GM19099 (cell line): ENCODE measurements at regions not wholly inside any gene's neighbourhood (a gene's known extent, or its start where the extent isn't known, plus 50 kb on each side); places are given as distances from the start of the nearest gene placed in this dataset.

ENCODE experiments used
- POLR2A ChIP-seq: IDR thresholded peaks from 3 replicates; pipeline ENCODE4 v1.6.1; 2011; ENCODE audit warnings: low read depth; ENCODE audit not compliant: insufficient read length; ENCODE audit errors: extremely low read depth

DNA sequence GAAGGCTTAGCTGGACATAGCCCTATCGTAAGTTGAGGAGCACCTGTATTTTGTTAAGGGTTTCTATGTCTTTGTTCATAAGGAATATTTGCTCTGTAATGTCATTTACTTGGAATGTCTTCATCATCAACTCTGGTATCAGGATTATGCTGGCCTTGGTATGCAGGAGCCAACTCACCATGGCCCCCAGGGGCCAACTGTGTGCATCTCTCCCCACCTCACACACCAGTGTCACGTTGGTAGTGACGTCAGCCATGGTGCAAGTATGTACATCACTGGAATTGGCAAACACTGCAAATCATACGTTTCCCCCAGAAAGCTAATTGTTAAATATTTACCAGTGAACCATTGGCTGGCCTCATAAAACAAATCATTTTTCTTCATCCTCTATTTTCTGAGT, 70.8 kb downstream of the YTHDF1 start:
- TF ChIP-seq POLR2A: no peak

DNA sequence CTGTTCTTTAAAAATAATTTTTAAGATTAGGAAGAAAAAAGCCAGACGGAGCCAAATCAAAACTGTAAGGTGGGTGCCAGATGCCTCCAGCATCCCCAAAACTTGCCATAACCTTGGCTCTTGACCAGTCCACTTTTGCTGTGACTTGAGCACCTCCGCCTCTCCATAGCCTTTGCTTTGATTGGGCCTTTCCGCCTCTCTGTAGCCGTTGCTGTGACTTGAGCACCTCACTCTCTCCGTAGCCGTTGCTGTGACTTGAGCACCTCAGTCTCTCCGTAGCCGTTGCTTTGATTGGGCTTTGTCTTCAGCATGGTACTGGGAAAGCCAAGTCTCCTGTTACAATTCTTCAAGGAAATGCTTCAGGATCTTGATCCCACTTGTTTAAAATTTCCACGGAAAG, 73.0 kb downstream of the YTHDF1 start:
- TF ChIP-seq POLR2A: no peak

DNA sequence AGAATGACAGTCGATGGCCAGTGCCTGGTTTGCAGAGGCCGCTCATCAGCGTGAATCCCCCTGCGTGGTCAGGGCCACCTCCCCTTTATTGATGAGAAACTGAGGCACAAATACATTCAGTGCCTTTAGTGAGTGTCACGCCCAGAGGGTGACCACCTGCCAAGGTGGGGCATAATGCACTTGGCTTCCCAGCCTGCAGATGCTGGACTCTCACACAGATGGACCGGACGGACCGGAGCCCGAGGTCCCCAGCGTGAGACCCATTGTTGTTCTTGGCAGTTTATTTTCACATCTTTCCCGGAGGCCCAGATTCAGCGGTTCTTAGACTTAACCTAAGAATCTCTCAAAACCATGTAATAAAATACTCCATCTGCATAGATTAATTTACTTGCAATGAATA, 74.4 kb downstream of the YTHDF1 start:
- TF ChIP-seq POLR2A: no peak

DNA sequence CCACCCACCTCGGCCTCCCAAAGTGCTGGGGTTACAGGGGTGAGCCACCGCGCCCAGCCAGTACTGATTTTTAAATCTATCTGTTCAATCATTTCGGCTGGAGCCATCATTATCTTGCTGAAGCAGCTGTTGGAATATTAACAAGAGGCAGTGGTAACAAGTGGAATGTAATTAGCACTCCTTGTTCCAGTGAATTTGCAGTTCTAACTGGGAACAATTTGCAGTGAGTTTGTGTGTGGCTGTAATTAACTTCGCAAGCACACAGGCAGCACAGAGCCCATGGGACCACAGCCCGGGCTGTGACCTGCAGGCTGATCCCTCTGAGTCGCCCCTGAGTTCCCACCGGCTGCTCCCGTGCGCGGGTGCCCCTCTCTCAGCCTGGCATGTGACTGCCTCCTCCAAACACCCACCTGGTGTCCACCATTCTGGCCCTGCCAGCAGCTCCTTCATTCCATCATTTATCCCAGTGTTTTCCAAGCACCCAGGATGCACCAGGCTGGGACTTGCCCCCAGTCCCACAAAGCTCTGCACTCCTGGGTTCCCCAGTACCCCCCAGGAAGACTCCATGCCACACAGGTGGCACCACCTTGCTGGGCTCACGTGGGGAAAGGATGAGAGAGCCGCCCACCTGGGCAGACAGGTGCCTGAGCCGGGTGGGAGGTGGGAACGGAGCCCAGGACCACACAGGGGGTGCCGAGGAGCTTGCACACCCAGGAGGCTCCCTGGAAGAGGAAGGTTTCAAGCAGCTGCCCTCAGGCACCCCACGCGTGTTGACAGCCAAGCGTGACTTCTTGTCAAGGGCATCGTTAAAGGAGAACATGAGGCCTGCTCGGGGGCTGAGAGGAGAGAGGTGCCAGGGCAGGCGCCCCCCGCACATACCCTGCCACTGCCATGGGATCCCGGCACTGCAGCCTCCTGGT, 75.2 kb downstream of the YTHDF1 start:
- TF ChIP-seq POLR2A: no peak

DNA sequence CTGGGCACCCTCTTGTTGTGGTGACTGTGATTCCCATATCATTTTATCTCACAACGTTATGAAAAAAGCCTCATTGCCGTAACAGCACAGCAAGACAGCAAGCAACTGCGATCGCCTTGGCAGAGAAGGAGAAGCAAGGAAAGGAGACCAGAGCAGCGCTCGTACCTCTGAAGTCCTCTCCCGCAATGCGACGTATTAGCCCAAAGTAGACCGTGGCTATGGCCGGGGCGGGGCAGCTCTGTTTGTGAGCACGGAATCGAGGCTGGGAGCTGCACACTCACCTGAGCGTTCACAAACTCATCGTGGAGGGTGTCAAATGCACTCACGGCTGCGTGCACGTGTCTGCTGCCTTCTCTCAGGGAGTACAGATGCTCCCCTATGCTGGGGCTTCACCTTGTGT, 76.1 kb downstream of the YTHDF1 start:
- TF ChIP-seq POLR2A: no peak

DNA sequence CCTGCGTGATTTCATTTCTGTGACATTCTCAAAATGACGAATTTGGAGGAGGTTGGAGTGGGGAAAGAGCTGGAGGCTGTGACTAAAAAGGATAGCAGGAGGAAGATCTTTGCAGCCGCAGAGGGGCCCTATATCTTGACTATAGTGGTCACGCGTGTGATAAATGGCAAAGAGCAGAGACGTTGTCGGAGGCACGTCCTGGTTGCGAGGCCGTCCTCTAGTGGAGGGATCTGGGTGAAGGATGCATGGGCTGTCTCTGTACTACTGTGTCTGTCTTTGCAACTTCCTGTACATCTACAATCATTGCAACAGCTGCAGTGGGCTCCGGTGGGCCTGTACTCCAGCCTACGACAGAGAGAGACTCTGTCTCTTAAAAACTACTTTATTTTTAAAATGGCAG, 76.6 kb downstream of the YTHDF1 start:
- TF ChIP-seq POLR2A: no peak

DNA sequence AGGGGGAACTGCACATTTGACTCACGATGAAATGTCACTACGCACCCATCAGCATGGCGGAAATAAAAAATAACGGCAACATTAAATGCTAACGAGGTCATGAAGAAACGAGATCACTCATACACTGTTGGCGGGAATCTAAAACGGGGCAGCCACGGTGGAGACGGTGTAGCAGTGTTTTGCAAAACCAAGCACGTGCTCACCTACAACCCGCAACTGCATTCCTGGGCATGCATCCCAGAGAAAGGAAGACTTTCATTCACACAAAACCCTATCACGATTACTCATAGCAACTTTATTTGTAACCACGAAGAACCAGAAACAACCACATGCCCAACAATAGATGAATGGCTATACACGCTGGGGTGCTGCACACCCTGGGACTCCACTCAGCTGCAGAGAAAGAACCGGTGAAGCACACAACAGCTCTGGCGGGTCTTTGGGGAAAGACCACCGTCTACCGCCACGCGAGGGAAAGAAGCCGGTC, 77.0 kb downstream of the YTHDF1 start:
- no peak for TF ChIP-seq POLR2A

DNA sequence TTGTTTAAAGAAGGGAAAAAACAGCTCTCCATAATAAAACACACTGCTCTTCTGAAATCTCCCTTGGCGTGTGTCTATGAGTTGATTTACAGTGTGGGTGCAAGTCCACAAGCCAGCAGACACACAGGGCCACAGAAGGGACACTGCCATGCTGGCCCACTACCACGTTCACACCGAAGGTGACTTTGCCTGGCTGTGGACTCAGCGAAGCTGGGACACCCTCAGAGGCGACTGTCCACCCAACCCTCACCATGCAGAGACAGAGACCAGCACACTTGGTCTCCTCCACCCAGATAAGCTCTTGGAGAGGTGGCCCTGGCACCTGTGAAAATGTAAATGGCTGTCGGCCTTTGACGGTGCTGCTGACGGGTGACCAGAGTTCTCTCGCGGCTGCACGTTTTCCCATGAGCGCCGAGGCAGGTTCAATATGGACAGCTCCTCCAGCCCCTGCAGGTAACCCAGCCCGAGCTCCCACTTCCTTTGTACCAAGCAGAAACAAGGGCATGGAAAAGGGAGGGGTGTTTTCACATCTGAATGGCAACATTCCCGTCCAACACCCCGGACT, 78.0 kb downstream of the YTHDF1 start:
- TF ChIP-seq POLR2A: no peak

DNA sequence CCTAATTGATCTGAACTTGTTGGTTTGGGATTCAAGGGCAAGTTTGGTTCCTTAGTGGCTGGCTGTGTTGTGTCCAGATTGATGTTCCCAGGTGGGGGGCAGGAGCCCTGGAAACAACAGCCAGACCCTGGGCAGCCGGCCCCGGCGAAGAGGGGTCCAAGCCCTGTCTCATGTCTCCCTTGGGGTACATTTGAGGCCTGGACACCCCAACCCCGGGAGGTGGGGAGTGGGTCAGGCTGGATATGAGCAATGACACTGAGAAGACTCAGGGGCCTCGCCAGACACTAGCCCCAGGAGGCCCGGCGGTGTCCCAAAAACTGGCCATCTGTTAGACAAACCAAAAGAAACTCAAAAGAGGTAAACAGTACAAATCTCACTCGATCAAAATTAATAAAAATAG, 79.6 kb downstream of the YTHDF1 start:
- no peak for TF ChIP-seq POLR2A

DNA sequence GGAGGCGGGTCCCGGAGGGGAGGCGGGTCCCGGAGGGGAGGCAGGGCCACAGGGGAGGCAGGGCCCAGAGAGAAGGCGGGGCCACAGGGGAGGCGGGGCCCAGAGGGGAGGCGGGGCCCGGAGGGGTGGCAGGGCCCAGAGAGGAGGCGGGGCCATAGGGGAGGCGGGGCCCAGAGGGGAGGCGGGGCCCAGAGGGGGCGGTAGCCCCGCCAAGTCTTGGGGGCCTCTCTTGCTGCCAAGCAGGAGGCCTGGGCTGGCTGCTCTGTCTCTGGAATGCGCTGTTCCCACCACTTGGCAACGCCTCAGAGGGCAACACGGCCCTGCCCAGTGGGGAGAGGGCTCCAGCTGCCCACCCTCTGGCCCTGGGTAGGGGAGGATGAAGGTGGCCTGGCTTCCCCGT, 80.5 kb downstream of the YTHDF1 start:
- TF ChIP-seq POLR2A: no peak

DNA sequence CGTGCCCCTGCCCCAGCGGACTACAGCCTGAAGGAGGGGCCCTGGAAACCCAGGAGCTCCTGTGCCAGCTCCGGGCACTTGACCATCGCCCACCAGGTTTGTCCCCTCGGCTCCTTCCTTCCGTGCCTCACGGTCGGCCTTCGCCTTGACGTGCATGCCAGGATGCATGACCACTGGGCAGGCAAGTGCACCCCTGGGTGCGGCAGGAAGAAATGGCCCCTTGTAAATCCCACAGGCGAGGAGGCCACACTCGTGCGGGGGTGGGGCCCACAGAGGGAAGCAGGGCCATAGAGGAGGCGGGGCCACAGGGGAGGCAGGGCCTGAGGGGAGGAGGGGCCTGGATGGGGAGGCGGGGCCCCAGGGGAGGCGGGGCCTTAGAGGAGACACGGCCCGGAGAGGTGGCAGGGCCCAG, 81.7 kb downstream of the YTHDF1 start:
- no peak for TF ChIP-seq POLR2A

DNA sequence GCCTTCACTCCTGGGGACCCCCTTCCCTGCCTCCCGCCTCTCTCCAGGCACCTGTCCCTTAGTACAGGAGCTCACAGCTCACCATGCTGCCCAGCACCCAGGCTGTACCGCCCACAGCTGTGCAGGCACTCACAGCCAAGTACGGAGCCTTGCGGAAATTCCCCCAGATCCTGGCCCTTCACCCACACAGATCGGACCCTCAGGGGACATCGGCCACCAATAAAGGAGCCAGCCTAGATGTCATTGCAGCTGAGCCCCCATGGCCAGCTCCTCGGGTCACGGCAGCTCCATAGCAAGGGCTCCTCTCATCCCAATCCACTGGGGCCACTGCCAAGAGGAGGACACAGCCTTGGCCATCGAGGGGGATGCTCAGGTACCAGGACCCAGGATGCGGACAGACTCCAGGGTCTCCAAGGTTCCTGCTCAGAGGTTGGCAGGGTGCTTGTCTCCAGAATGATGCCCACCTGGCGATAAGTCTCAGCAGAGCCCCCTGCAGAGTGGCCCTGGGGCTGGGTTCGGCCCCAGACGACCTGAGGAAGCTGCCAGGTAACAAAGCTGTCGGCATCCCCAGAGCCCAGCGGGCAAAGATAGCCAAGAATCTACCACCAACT, 82.3 kb downstream of the YTHDF1 start:
- TF ChIP-seq POLR2A: no peak

DNA sequence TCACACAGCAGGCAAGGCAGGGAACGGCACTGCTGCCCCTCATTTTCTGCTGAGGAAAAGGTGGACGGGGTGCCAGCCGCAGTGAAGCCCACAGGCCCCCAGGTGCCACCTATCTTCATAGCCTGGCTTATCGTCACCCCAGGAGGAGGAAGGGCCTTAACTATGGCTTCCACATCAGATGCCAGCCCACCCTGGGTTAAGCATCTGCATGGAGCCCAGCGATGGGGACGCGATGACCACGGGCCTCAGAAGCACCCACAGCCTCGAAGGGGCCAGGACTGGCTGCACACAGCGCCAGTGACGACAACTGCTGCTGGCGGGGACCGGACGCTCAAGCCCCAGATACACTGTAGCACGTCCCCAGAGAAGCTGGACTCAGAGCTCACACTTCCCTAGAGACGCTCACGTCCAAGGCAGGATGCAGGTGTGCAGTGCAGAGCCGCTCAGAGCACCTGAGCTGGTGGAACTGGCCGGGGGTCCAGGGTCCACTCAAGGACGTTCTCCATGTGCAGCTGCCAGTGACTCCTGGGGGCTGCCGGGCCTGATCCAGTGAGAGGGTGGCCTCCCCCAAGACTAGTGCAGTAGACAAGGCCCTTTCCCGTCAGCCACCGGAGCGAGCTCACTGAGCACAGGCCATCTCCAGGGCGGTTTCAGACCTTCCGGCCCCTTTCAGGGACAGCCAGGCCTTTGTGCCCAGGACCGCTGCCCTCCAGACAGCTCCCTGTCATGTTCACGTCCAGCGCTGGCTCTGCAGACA, 83.0 kb downstream of the YTHDF1 start:
- TF ChIP-seq POLR2A: no peak

DNA sequence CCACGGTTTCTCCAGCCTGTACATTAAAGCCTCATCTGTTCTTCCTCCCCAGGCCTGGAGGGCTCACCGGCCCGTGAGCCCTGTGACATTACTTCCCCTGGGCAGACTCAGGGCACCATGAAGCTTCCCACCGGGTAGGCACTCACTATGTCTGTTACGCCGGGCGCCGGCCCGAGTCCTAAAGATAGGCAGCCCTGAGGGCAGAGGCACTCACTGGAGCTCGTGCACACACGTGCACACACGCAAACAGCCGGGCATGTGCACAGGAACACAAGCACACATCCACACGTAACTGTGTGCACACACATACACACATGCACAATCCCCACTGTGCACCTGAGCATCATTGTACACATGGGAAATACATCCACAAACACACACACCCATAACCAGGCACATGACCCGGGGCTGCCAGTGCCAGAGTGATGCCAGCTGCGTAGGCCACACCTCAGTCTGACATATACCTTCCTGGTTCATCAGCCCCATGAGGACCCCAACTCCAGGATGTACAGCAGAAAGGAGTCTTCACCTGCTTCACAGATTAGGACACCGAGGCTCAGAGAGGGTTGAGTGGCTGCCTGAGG, 83.7 kb downstream of the YTHDF1 start:
- no peak for TF ChIP-seq POLR2A
